Progenitor cell of endocrine pancreas (in vitro differentiated cells): ENCODE measurements at regions not wholly inside any gene's neighbourhood (a gene's known extent, or its start where the extent isn't known, plus 50 kb on each side); places are given as distances from the start of the nearest gene placed in this dataset.

Experiments
- DNase-seq: peaks from one replicate; pipeline ENCODE4 v3.0.0; 2021; ENCODE audit warnings: low spot score; ENCODE audit not compliant: unreplicated experiment
- H3K27ac Mint-ChIP-seq: 2 replicates; pipeline ENCODE4 v1.8.0; 2021; ENCODE audit warnings: mild to moderate bottlenecking, moderate library complexity, mixed read lengths
- H3K27me3 Mint-ChIP-seq: 2 replicates; pipeline ENCODE4 v1.8.0; 2021; ENCODE audit warnings: mixed read lengths
- H3K36me3 Mint-ChIP-seq: 2 replicates; pipeline ENCODE4 v1.8.0; 2022; ENCODE audit warnings: mixed read lengths; ENCODE audit not compliant: insufficient read depth
- H3K4me1 Mint-ChIP-seq: 2 replicates; pipeline ENCODE4 v1.8.0; 2021; ENCODE audit warnings: low read depth, mixed read lengths
- H3K4me3 Mint-ChIP-seq: 2 replicates; pipeline ENCODE4 v1.8.0; 2021; ENCODE audit warnings: low read depth, mild to moderate bottlenecking, moderate library complexity, mixed read lengths
- H3K9me3 Mint-ChIP-seq: 2 replicates; pipeline ENCODE4 v1.8.0; 2021; ENCODE audit warnings: low read depth, mixed read lengths
- CTCF ChIP-seq: fragments of 200-600 bp; sonication (generic); IDR thresholded peaks from one replicate; pipeline ENCODE4 v1.5.0; 2021; ENCODE audit warnings: antibody characterized with exemption, mild to moderate bottlenecking; ENCODE audit not compliant: unreplicated experiment

GRCh38 chr2:126599062-126599461 is 56.9 kb upstream of the GYPC start:
- no peaks in the 10 kb centered on the region for H3K4me1 Mint-ChIP-seq
- H3K36me3 Mint-ChIP-seq: no peaks in the 10 kb centered on the region
- peaks cover 14% of the 10 kb centered on the region for H3K9me3 Mint-ChIP-seq
- H3K27me3 Mint-ChIP-seq: no peaks in the 10 kb centered on the region
- TF ChIP-seq CTCF: no peak
- H3K27ac Mint-ChIP-seq: no peak overlapping the region
- no peak overlapping the region for H3K4me3 Mint-ChIP-seq
- DNase-seq: no peak

- Mint-ChIP-seq H3K27me3 (no peaks in the 10 kb centered on the region), H3K4me3 (no peak overlapping the region), H3K27ac (no peak overlapping the region), H3K9me3 (peaks cover 26% of the 10 kb centered on the region), H3K36me3 (no peaks in the 10 kb centered on the region), H3K4me1 (no peaks in the 10 kb centered on the region)
- no peak for DNase-seq
- no peak for TF ChIP-seq CTCF
Measured at GRCh38 chr2:126600742-126601141, 55.2 kb upstream of the GYPC start.

GRCh38 chr2:126602334-126602733 is 53.6 kb upstream of the GYPC start:
- no peak for TF ChIP-seq CTCF
- no peak overlapping the region for H3K4me3 Mint-ChIP-seq
- no peaks in the 10 kb centered on the region for H3K4me1 Mint-ChIP-seq
- no peak for DNase-seq
- H3K36me3 Mint-ChIP-seq: no peaks in the 10 kb centered on the region
- H3K27me3 Mint-ChIP-seq: no peaks in the 10 kb centered on the region
- no peak overlapping the region for H3K27ac Mint-ChIP-seq
- H3K9me3 Mint-ChIP-seq: peaks cover 30% of the 10 kb centered on the region
